Nephron progenitor cell (in vitro differentiated cells): ENCODE measurements at regions not wholly inside any gene's neighbourhood (a gene's known extent, or its start where the extent isn't known, plus 50 kb on each side); places are given as distances from the start of the nearest gene placed in this dataset.

ENCODE experiments used
- DNase-seq: peaks from one replicate; pipeline ENCODE4 v3.0.0; 2021
- H3K27ac Mint-ChIP-seq: 2 replicates; pipeline ENCODE4 v1.8.0; 2021; ENCODE audit warnings: mild to moderate bottlenecking, moderate library complexity, mixed read lengths
- H3K27me3 Mint-ChIP-seq: 2 replicates; pipeline ENCODE4 v1.8.0; 2021; ENCODE audit warnings: mild to moderate bottlenecking, low read depth, mixed read lengths; ENCODE audit not compliant: poor library complexity
- H3K36me3 Mint-ChIP-seq: 2 replicates; pipeline ENCODE4 v1.8.0; 2021; ENCODE audit warnings: low read depth, mixed read lengths
- H3K4me1 Mint-ChIP-seq: 2 replicates; pipeline ENCODE4 v1.8.0; 2021; ENCODE audit warnings: mixed read lengths
- H3K4me3 Mint-ChIP-seq: 2 replicates; pipeline ENCODE4 v1.8.0; 2021; ENCODE audit warnings: mild to moderate bottlenecking, moderate library complexity, mixed read lengths
- H3K9me3 Mint-ChIP-seq: 2 replicates; pipeline ENCODE4 v1.8.0; 2021; ENCODE audit warnings: mild to moderate bottlenecking, moderate library complexity, mixed read lengths
- TF ChIP-seq, protein P1 (sequence below): fragments of 200-600 bp; sonication (generic); IDR thresholded peaks from 2 replicates; pipeline ENCODE4 v1.5.0; 2021; ENCODE audit warnings: antibody characterized with exemption

DNA sequence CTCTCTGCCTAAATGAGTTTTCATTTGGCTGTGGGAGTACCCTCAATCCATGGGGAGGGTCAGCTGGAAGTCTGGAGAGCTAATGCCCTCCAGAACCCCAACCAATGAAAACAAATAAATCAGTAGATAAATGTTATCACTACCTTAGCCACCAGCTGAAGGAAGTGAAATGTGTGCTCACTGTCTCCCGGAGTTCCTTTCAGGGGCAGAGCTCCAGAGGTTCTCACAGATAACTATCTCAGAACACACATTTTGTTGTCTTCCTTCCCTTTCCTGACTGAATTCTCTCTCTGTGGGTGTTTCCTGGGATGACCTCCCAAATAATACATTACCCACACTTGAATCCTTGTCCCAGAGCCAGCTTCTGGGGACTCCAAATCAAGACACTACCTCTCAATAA lies 779.6 kb downstream of the DIAPH3 start:
- peaks cover 50% of the 10 kb centered on the region for H3K9me3 Mint-ChIP-seq
- TF ChIP-seq, protein P1, sequence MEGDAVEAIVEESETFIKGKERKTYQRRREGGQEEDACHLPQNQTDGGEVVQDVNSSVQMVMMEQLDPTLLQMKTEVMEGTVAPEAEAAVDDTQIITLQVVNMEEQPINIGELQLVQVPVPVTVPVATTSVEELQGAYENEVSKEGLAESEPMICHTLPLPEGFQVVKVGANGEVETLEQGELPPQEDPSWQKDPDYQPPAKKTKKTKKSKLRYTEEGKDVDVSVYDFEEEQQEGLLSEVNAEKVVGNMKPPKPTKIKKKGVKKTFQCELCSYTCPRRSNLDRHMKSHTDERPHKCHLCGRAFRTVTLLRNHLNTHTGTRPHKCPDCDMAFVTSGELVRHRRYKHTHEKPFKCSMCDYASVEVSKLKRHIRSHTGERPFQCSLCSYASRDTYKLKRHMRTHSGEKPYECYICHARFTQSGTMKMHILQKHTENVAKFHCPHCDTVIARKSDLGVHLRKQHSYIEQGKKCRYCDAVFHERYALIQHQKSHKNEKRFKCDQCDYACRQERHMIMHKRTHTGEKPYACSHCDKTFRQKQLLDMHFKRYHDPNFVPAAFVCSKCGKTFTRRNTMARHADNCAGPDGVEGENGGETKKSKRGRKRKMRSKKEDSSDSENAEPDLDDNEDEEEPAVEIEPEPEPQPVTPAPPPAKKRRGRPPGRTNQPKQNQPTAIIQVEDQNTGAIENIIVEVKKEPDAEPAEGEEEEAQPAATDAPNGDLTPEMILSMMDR, result no peak
- H3K27me3 Mint-ChIP-seq, result no peaks in the 10 kb centered on the region
- peaks cover 16% of the 10 kb centered on the region for H3K4me1 Mint-ChIP-seq
- H3K4me3 Mint-ChIP-seq, result no peak overlapping the region
- peaks cover 39% of the 10 kb centered on the region for H3K36me3 Mint-ChIP-seq
- no peak for DNase-seq
- H3K27ac Mint-ChIP-seq, result peak overlapping the region; percentile 93

DNA sequence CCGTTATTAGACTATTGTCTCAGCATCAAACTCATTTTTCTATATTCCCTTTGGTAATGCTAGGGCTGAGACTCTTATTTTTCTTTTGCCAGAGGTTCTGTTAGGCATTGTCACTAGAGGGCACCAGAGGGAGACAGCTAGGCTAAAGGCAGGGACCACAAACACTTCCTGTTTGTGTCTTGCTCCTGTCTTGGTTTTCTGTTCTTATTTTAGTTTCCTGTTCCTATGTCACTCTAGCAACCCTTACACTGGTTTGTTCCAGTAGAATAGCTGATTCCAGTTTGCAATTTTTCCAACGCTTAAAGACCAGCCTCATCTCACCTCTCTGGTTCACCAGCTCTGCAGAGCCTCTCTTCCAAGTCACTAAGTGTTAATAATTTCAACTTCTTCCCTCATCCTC lies 772.0 kb downstream of the DIAPH3 start:
- Mint-ChIP-seq H3K27ac (no peak overlapping the region), H3K4me3 (no peak overlapping the region), H3K4me1 (peaks cover 7% of the 10 kb centered on the region), H3K27me3 (no peaks in the 10 kb centered on the region), H3K9me3 (peaks cover 30% of the 10 kb centered on the region), H3K36me3 (peaks cover 24% of the 10 kb centered on the region)
- TF ChIP-seq, protein P1, result peak; percentile 78
- DNase-seq, result peak; percentile 46

DNA sequence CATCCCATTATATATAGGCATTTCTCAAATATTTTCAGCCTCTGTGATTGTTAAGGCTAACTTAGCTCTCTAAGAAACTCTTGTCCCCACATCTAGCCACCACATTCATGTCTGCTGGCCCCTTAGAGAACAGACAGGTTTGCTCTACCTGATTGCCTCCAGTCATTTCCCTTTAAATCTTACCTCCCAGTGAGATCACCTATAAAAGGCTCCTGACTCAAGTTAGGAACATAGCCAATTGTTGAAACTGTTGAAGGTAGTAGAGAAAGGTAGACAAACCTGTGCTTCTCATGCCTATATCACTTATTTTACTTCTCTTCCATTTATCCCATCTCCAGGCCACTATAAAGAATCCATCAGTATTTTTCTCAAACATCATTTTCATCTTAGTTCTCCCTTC lies 771.4 kb downstream of the DIAPH3 start:
- TF ChIP-seq, protein P1, result no peak
- Mint-ChIP-seq H3K27ac (no peak overlapping the region), H3K4me1 (peaks cover 7% of the 10 kb centered on the region), H3K36me3 (peaks cover 20% of the 10 kb centered on the region), H3K9me3 (peaks cover 27% of the 10 kb centered on the region), H3K27me3 (no peaks in the 10 kb centered on the region), H3K4me3 (no peak overlapping the region)
- no peak for DNase-seq

DNA sequence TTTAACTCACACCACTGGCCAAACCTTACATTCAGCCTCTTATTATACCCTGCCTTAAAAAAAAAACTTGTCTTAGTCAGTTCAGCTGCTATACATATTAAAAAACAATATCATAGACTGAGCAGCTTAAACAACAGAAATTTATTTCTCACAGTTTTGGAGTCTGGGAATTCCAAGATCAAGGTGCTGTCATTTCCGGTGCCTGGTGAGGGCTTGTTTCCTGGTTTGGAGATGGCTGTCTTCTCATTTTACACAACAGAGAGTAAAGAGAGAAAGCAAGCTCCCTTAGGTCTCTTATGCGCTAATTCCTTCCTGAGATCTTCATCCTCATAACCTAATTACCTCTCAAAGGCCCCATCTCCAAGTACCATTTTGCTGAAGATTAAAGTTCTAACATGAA lies 769.2 kb downstream of the DIAPH3 start:
- Mint-ChIP-seq H3K27ac (no peak overlapping the region), H3K9me3 (peaks cover 5% of the 10 kb centered on the region), H3K4me3 (no peak overlapping the region), H3K36me3 (no peaks in the 10 kb centered on the region), H3K4me1 (peaks cover 21% of the 10 kb centered on the region), H3K27me3 (no peaks in the 10 kb centered on the region)
- DNase-seq, result no peak
- TF ChIP-seq, protein P1, result no peak

DNA sequence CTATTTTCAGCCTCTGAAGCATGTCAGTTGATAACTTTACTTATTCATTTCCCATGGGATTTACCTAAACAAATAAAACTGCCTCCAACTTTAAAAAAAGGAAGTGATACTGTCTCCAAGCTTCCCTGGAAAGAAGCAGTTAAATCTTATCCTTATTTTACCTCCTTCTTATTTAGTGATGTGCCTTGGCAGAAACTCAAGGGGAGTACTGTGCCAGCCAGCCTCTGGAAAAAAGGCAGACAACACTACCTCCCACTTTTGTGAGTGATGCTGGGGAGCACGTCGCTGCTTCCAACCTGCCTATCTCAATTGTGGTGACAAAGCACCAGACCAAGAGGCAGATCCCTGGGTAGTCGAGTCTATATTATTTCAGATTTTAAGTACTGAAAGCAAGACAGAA lies 765.6 kb downstream of the DIAPH3 start:
- Mint-ChIP-seq H3K4me3 (no peak overlapping the region), H3K9me3 (peaks cover 10% of the 10 kb centered on the region), H3K4me1 (peaks cover 21% of the 10 kb centered on the region), H3K27ac (no peak overlapping the region), H3K36me3 (peaks cover 9% of the 10 kb centered on the region), H3K27me3 (no peaks in the 10 kb centered on the region)
- DNase-seq, result no peak
- TF ChIP-seq, protein P1, result no peak

DNA sequence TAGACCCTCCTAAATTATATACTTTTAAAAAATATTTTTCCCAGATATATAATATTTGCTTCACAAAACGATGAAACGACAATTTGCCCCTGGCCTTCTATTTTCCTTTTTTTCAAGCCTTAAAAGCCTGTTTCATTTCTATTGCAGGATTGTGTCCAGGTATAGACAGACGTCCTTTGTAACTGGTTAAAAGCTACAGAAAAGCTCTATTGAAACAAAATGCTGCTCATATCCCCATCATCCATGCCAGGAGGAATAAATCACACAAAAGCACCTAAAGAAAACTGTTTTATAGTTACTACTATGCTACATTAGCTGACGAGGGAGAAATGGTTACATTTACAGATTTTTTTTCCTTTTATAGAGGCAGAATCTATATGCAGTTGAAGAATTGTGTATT lies 765.1 kb downstream of the DIAPH3 start:
- H3K27me3 Mint-ChIP-seq, result no peaks in the 10 kb centered on the region

More for the DNA sequence above, 765.1 kb downstream of the DIAPH3 start:
- H3K27ac Mint-ChIP-seq, result no peak overlapping the region
- DNase-seq, result no peak
- TF ChIP-seq, protein P1, result no peak
- peaks cover 21% of the 10 kb centered on the region for H3K4me1 Mint-ChIP-seq
- peaks cover 13% of the 10 kb centered on the region for H3K9me3 Mint-ChIP-seq
- no peak overlapping the region for H3K4me3 Mint-ChIP-seq
- H3K36me3 Mint-ChIP-seq, result peaks cover 12% of the 10 kb centered on the region
